ENCODE measurements at regions not wholly inside any gene's neighbourhood (a gene's known extent, or its start where the extent isn't known, plus 50 kb on each side); places are given as distances from the start of the nearest gene placed in this dataset.

- TF ChIP-seq CTCF (optimal IDR thresholded peaks at IDR 0.05 in 1 of 3, IDR thresholded peaks at IDR 0.05 in 1 of 3, conservative IDR thresholded peaks at IDR 0.05 in 1 of 3; ENCODE audit: extremely low read depth in 1 of 3, insufficient read depth in 2 of 3, low read length in 3 of 3) (no peak), EZH2 (IDR thresholded peaks at IDR 0.05; ENCODE audit: low read length) (no peak)
These were observed 181.5 kb upstream of the ITGA4 start for GRCh38 chr2:181275643-181276070.
